ENCODE measurements at regions not wholly inside any gene's neighbourhood (a gene's known extent, or its start where the extent isn't known, plus 50 kb on each side); places are given as distances from the start of the nearest gene placed in this dataset.
"Not testable (repeated sequence)": the region's sequence is repeated elsewhere in the genome, so short reads cannot be mapped to it uniquely, and the experiment has no call there.

DNA sequence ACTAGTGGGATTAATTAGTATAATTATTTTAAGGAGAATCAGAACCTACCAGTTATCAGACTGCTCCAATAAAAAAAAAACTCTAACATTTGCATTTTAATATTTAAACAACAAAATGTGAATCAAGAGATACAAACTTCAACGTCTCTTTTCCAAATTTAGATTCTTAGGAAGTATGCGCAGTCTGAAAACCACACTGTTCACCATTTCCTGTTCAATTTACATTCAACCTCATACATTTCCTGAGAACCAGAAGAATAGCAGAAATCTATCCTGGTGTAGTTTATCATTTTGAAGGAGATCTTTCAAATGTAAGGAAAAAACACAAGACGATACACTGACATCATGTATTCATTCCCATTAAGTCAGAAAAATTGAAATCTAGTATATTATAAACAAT is 869.2 kb downstream of the EFNA5 start:
- peaks cover 0 to 17% (median 8%) of the 10 kb centered on the region in 11 experiments; a peak in 7 of 22 replicates for H3K9me3 ChIP-seq (replicated peaks in 1 of 11)
- no peaks in the 10 kb centered on the region for H3K36me3 ChIP-seq
- H3K27me3 ChIP-seq, result no peaks in the 10 kb centered on the region
- TF ChIP-seq Cebpa-rat (IDR thresholded peaks at IDR 0.05), result no peak
- no peak overlapping the region for H3K9ac ChIP-seq
- H3K27ac ChIP-seq, result peak overlapping the region in 7 of 11 experiments; percentile 3 to 59 (median 49); a peak in 10 of 22 replicates
- H4K20me1 ChIP-seq, result no peaks in the 10 kb centered on the region
- H3K4me2 ChIP-seq, result peak overlapping the region in 9 of 11 experiments; percentile 19 to 62 (median 49); a peak in 15 of 22 replicates
- no peak overlapping the region; a peak in 1 of 20 replicates for H3K4me3 ChIP-seq
- H3K4me1 ChIP-seq, result peaks cover 8 to 28% (median 17%) of the 10 kb centered on the region in 10 experiments; a peak in 17 of 20 replicates

DNA sequence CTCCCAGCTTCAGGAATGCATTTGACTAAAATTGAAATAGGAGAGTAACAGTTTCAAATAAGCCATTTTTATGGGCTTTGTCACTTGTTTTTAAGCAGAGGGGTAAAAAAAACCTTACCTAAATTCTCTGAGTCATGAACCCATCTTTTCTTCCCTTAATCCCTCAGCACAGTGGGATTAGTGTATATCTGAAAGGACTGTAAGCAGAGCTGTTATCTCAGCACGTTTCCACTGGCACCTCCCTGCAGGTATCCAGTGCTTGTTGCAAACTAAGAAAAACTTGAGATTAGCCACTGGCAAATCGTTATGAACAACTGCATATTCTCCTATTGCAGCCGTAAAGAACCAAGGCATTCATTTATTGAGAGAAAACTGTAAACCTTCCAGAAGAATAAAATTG is 872.7 kb downstream of the EFNA5 start:
- Histone ChIP-seq H3K36me3 (no peaks in the 10 kb centered on the region), H3K9me3 (replicated peaks in 1 of 11) (peaks cover 0 to 17% (median 8%) of the 10 kb centered on the region in 11 experiments; a peak in 7 of 22 replicates), H3K9ac (no peak overlapping the region), H3K4me1 (peaks cover 8 to 33% (median 20%) of the 10 kb centered on the region in 10 experiments; a peak in 17 of 20 replicates), H3K27me3 (no peaks in the 10 kb centered on the region), H4K20me1 (no peaks in the 10 kb centered on the region), H3K4me3 (no peak overlapping the region), H3K4me2 (no peak overlapping the region), H3K27ac (no peak overlapping the region)
- no peak for TF ChIP-seq Cebpa-rat (IDR thresholded peaks at IDR 0.05)

DNA sequence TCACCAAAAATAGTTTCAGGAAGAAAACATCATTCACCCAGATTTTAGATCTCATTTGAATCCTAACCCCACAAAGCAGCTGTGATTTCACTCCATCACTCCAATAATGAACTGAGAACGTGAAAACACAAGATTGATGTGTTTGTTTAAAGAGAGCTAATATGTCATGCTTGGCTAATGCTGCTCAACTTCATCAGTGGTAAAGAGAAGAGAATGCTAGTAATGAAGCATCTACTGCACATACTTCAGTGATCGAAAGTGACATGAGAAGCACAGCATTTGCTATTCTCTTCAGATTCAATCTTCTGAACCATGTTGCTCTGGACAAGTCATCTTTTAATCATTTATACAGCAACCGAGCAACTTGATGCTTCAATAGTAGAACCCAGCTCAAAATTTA is 874.7 kb downstream of the EFNA5 start:
- H4K20me1 ChIP-seq, result no peaks in the 10 kb centered on the region
- TF ChIP-seq Cebpa-rat (IDR thresholded peaks at IDR 0.05), result no peak
- no peak overlapping the region for H3K4me3 ChIP-seq
- no peak overlapping the region for H3K9ac ChIP-seq
- no peaks in the 10 kb centered on the region for H3K27me3 ChIP-seq
- H3K4me1 ChIP-seq, result peaks cover 3 to 16% (median 10%) of the 10 kb centered on the region in 10 experiments; a peak in 17 of 20 replicates
- no peaks in the 10 kb centered on the region for H3K36me3 ChIP-seq
- no peak overlapping the region for H3K27ac ChIP-seq
- H3K9me3 ChIP-seq (replicated peaks in 1 of 11), result peaks cover 0 to 9% (median 3%) of the 10 kb centered on the region in 11 experiments; a peak in 4 of 22 replicates
- peak overlapping the region in 4 of 11 experiments; percentile 17 to 48 (median 25); a peak in 5 of 22 replicates for H3K4me2 ChIP-seq

DNA sequence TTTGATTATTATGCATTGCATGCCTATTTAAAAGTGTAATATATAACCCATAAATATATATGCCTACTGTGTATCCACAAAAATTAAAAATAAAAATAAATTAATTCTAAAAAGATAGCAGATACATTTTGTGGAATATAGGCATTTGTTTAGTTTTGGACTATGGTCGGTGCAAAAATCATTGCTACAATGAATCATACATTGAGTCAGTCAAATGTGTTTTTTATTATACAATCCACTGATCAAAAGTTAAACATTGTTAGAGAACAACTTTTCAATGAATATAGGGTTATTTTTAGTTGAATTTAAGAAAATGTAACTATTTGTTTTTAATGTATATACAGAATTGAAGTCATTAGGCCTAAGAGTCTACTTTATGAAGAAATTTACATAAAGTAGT is 885.9 kb downstream of the EFNA5 start:
- Histone ChIP-seq H3K27ac (no peak overlapping the region), H3K36me3 (no peaks in the 10 kb centered on the region), H3K27me3 (no peaks in the 10 kb centered on the region; a peak in 1 of 22 replicates), H3K9ac (no peak overlapping the region), H3K4me1 (peaks cover 8 to 24% (median 21%) of the 10 kb centered on the region in 10 experiments), H3K4me2 (peak overlapping the region in 1 of 11 experiments; percentile 24; a peak in 3 of 22 replicates), H3K9me3 (replicated peaks in 1 of 11) (peaks cover 0 to 7% (median 0%) of the 10 kb centered on the region in 11 experiments; a peak in 5 of 22 replicates), H4K20me1 (no peaks in the 10 kb centered on the region), H3K4me3 (no peak overlapping the region)
- no peak for TF ChIP-seq Cebpa-rat (IDR thresholded peaks at IDR 0.05)

DNA sequence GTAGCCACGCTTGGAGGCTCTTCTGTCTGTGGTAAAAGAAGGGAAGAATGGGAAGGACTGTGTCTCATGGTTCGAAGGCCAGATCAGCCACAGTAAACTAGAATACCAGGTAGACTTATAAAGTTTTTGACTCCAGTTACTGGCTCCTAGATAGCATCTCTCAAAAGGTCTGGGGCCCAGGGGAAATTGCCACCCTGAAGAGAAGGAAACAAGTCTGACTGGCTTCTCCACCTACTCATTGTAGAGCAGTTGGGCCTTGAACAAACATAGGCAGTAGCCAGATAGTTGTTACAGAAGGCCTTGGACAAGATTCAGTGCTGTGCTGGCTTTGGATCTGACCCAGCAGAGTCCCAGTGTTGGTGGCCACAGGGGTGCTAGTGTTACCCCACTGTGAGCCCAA is 890.4 kb downstream of the EFNA5 start:
- no peak overlapping the region for H3K27ac ChIP-seq
- H3K4me2 ChIP-seq, result no peak overlapping the region
- H3K4me3 ChIP-seq, result no peak overlapping the region
- no peak overlapping the region for H3K9ac ChIP-seq
- H3K36me3 ChIP-seq, result no peaks in the 10 kb centered on the region
- H3K27me3 ChIP-seq, result no peaks in the 10 kb centered on the region; a peak in 1 of 22 replicates
- no peaks in the 10 kb centered on the region for H4K20me1 ChIP-seq
- TF ChIP-seq Cebpa-rat (IDR thresholded peaks at IDR 0.05), result no peak
- H3K9me3 ChIP-seq (replicated peaks in 1 of 11), result peaks cover 0 to 7% (median 0%) of the 10 kb centered on the region in 11 experiments; a peak in 5 of 22 replicates
- H3K4me1 ChIP-seq, result peaks cover under 1 to 4% (median 2%) of the 10 kb centered on the region in 10 experiments; a peak in 13 of 20 replicates

DNA sequence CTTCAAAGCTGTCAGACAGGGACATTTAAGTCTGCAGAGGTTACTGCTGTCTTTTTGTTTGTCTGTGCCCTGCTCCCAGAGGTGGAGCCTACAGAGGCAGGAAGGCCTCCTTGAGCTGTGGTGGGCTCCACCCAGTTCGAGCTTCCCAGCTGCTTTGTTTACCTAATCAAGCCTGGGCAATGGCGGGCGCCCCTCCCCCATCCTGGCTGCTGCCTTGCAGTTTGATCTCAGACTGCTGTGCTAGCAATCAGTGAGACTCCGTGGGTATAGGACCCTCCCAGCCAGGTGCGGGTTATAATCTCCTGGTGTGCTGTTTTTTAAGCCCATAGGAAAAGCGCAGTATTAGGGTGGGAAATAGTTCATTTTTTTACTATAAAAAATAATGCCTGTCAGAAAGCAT is 894.2 kb downstream of the EFNA5 start:
- not testable (repeated sequence) for H3K9ac ChIP-seq; H3K9me3 ChIP-seq (replicated peaks in 1 of 11); H3K4me1 ChIP-seq; H3K27ac ChIP-seq; H3K4me3 ChIP-seq; H3K4me2 ChIP-seq; H3K36me3 ChIP-seq; H4K20me1 ChIP-seq; H3K27me3 ChIP-seq

DNA sequence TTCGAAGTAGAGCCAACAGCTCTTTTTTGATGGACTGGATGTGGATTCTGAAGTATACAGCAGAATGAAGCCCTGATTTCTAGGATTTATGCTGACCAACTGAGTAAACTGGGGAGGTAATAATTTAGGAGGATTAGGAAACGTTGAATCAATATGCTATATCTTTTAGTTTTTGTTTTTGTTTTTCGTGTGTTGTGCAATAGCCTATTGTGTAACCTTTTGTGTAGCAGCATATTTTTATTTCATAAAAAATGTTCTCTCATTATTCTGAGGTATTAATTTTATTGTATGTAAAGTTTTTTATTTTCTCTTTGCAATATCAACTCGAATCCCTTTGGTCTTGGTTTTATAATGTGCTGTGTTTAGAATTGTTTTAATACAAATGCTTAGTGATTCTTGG is 902.3 kb downstream of the EFNA5 start:
- no peak overlapping the region for H3K4me3 ChIP-seq
- no peak overlapping the region for H3K27ac ChIP-seq
- no peak for TF ChIP-seq Cebpa-rat (IDR thresholded peaks at IDR 0.05)

DNA sequence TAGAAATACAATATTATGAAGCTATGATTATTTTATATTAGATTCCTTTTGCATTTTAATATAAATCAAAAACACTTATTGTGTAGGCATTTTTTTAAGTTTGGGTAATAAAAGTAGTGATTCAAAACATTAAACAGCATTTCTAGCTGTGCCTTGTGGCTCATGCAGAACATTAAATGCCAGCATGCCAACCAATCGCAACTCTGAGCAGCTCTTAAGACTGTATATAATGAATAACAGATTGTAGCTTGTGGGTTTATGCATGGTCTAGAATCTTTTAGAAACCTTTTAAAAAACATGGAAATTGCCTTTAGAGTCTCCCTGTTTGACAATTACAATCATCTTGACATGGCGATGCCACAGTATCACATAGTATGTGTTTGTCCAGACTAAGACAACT is 903.8 kb downstream of the EFNA5 start:
- no peak overlapping the region for H3K4me2 ChIP-seq
- H3K9me3 ChIP-seq (replicated peaks in 1 of 11), result no peaks in the 10 kb centered on the region
- no peaks in the 10 kb centered on the region for H3K4me1 ChIP-seq
- H4K20me1 ChIP-seq, result no peaks in the 10 kb centered on the region
- no peaks in the 10 kb centered on the region for H3K27me3 ChIP-seq
- no peak overlapping the region for H3K27ac ChIP-seq
- H3K4me3 ChIP-seq, result no peak overlapping the region
- no peak overlapping the region for H3K9ac ChIP-seq
- no peak for TF ChIP-seq Cebpa-rat (IDR thresholded peaks at IDR 0.05)
- H3K36me3 ChIP-seq, result no peaks in the 10 kb centered on the region

More for the DNA sequence above, 902.3 kb downstream of the EFNA5 start:
- Histone ChIP-seq H3K4me1 (no peaks in the 10 kb centered on the region), H3K9me3 (replicated peaks in 1 of 11) (no peaks in the 10 kb centered on the region), H3K9ac (no peak overlapping the region), H3K27me3 (no peaks in the 10 kb centered on the region), H4K20me1 (no peaks in the 10 kb centered on the region), H3K4me2 (no peak overlapping the region), H3K36me3 (no peaks in the 10 kb centered on the region)

DNA sequence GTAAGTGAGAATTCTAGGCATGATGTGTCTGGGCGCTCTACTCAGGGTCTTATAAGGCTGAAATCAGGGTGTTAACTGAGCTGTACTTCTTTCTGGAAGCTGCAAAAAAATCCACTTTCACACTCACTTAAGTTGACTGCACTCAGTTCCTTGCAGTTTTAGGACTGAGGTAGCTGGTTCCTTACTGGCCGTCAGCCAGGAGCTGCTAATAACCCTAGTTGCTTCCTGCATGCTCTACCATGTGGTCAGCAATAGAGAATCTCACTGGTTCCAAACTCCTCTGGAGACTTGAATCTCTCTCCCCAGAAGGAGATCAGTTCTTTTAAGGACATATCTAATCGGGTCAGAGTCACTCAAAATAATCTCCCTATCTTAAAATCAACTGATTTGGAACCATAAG is 911.2 kb downstream of the EFNA5 start:
- Histone ChIP-seq H4K20me1 (no peaks in the 10 kb centered on the region), H3K4me1 (peaks cover 0 to 15% (median 10%) of the 10 kb centered on the region in 10 experiments; a peak in 13 of 20 replicates), H3K27me3 (no peaks in the 10 kb centered on the region), H3K9me3 (replicated peaks in 1 of 11) (no peaks in the 10 kb centered on the region), H3K27ac (no peak overlapping the region), H3K4me2 (no peak overlapping the region), H3K36me3 (no peaks in the 10 kb centered on the region), H3K4me3 (no peak overlapping the region), H3K9ac (no peak overlapping the region)
- no peak for TF ChIP-seq Cebpa-rat (IDR thresholded peaks at IDR 0.05)

DNA sequence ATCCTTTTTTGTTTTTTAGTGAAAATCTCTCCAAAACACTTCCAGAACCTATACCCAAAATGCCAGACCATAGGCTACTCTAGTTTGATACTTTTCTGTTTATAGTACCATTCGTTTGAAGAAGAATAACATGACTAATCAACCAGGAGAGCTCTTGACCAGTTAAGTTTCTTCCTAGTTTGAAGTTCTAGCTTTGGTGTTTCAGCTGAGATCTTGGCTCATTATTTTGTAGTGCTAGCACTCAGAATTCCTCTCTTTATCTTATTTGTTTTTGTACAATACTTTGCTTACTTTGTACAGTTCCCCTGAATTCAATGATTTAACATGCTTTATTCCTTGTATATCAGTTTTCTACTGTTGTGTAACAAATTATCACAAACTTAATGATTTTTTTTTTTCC is 911.6 kb downstream of the EFNA5 start:
- Histone ChIP-seq H3K27ac (no peak overlapping the region), H3K27me3 (no peaks in the 10 kb centered on the region), H3K9me3 (replicated peaks in 1 of 11) (no peaks in the 10 kb centered on the region), H3K9ac (no peak overlapping the region), H3K4me2 (no peak overlapping the region), H4K20me1 (no peaks in the 10 kb centered on the region), H3K36me3 (no peaks in the 10 kb centered on the region), H3K4me1 (peaks cover 0 to 15% (median 10%) of the 10 kb centered on the region in 10 experiments; a peak in 13 of 20 replicates), H3K4me3 (no peak overlapping the region)
- TF ChIP-seq Cebpa-rat (IDR thresholded peaks at IDR 0.05), result no peak
